Neural cell (in vitro differentiated cells): ENCODE measurements at regions not wholly inside any gene's neighbourhood (a gene's known extent, or its start where the extent isn't known, plus 50 kb on each side); places are given as distances from the start of the nearest gene placed in this dataset.
"Not testable (repeated sequence)": the region's sequence is repeated elsewhere in the genome, so short reads cannot be mapped to it uniquely, and the experiment has no call there.

Experiments used
- H2AFZ ChIP-seq: fragments of 200-600, 300-800 bp; sonication (generic), shearing (Covaris generic); 2 replicates; pipeline ENCODE4 v1.6.0; 2014; ENCODE audit warnings: low read depth, mild to moderate bottlenecking, antibody characterized with exemption, low read length, moderate library complexity
- H3F3A ChIP-seq: fragments of 200-600 bp; shearing (Covaris generic); 2 replicates; pipeline ENCODE4 v1.6.1; 2016; ENCODE audit warnings: mild to moderate bottlenecking, moderate library complexity, mixed read lengths, antibody characterized with exemption, low read length; ENCODE audit not compliant: insufficient read depth, poor library complexity, severe bottlenecking
- H3K27ac ChIP-seq: fragments of 200-600, 300-800 bp; sonication (generic), shearing (Covaris generic); 2 replicates; pipeline ENCODE4 v1.5.1; 2014; ENCODE audit warnings: mild to moderate bottlenecking, low read length, moderate library complexity
- H3K27me3 ChIP-seq: fragments of 300-800, 200-600 bp; sonication (generic), shearing (Covaris generic); 2 replicates; pipeline ENCODE4 v1.6.0; 2014; ENCODE audit warnings: mild to moderate bottlenecking, low read depth, low read length, moderate library complexity; ENCODE audit not compliant: insufficient read depth
- H3K36me3 ChIP-seq: fragments of 300-800, 200-600 bp; sonication (generic), shearing (Covaris generic); 2 replicates; pipeline ENCODE4 v1.5.1; 2014; ENCODE audit warnings: mild to moderate bottlenecking, antibody characterized with exemption, low read length, moderate library complexity; ENCODE audit not compliant: insufficient read depth
- H3K4me2 ChIP-seq: fragments of 300-800, 200-600 bp; sonication (generic), shearing (Covaris generic); 2 replicates; pipeline ENCODE4 v1.6.0; 2014; ENCODE audit warnings: mild to moderate bottlenecking, low read length
- H3K4me3 ChIP-seq: fragments of 300-800, 200-600 bp; sonication (generic), shearing (Covaris generic); 2 replicates; pipeline ENCODE4 v1.5.1; 2014; ENCODE audit warnings: mild to moderate bottlenecking, low read length, moderate library complexity
- H3K79me2 ChIP-seq: fragments of 200-600 bp; shearing (Covaris generic); replicated peaks from 2 replicates; pipeline ENCODE4 v1.6.0; 2014; ENCODE audit warnings: mild to moderate bottlenecking, low read length, moderate library complexity; ENCODE audit not compliant: insufficient read depth
- H3K9ac ChIP-seq: fragments of 300-800, 200-600 bp; sonication (generic), shearing (Covaris generic); 2 replicates; pipeline ENCODE4 v1.6.1; 2016; ENCODE audit warnings: mild to moderate bottlenecking, low read length, mixed read lengths
- H3K9me2 ChIP-seq: fragments of 200-600 bp; shearing (Covaris generic); 2 replicates; pipeline ENCODE4 v1.6.1; 2016; ENCODE audit warnings: mild to moderate bottlenecking, low read length, mixed read lengths; ENCODE audit not compliant: insufficient read depth
- H3K9me3 ChIP-seq: fragments of 200-600, 300-800 bp; sonication (generic), shearing (Covaris generic); 2 replicates; pipeline ENCODE4 v1.6.1; 2016; ENCODE audit warnings: mild to moderate bottlenecking, mixed run types, low read length, moderate library complexity, mixed read lengths
- H4K20me1 ChIP-seq: fragments of 200-600 bp; shearing (Covaris generic); 2 replicates; pipeline ENCODE4 v1.6.1; 2016; ENCODE audit warnings: mild to moderate bottlenecking, mixed run types; ENCODE audit not compliant: insufficient read depth
- EP300 ChIP-seq: fragments of 450-650 bp; conservative IDR thresholded peaks from 2 replicates; pipeline ENCODE4 v1.6.1; 2014; ENCODE audit warnings: antibody characterized with exemption, mild to moderate bottlenecking, moderate library complexity; ENCODE audit not compliant: poor library complexity, severe bottlenecking
- EZH2 ChIP-seq: fragments of 200-600, 300-800 bp; shearing (Covaris generic), sonication (generic); IDR thresholded peaks from 2 replicates; pipeline ENCODE4 v1.6.1; 2014; ENCODE audit warnings: antibody characterized with exemption, low read length, borderline replicate concordance, mild to moderate bottlenecking; ENCODE audit not compliant: insufficient read depth, poor library complexity, severe bottlenecking
- MXI1 ChIP-seq: fragments of 450-650 bp; conservative IDR thresholded peaks from 2 replicates; pipeline ENCODE4 v1.6.1; 2014; ENCODE audit warnings: antibody characterized with exemption, mild to moderate bottlenecking; ENCODE audit not compliant: poor library complexity, severe bottlenecking
- POLR2AphosphoS5 ChIP-seq: IDR thresholded peaks from 2 replicates; pipeline ENCODE4 v1.6.1; 2012
- RAD21 ChIP-seq: fragments of 450-650 bp; conservative IDR thresholded peaks from 2 replicates; pipeline ENCODE4 v1.6.1; 2014; ENCODE audit warnings: antibody characterized with exemption, mild to moderate bottlenecking, moderate library complexity
- SMC3 ChIP-seq: fragments of 450-650 bp; conservative IDR thresholded peaks from 2 replicates; pipeline ENCODE4 v1.6.1; 2014; ENCODE audit warnings: antibody characterized with exemption, mild to moderate bottlenecking, moderate library complexity; ENCODE audit not compliant: poor library complexity
- TAF1 ChIP-seq: IDR thresholded peaks from 2 replicates; pipeline ENCODE4 v1.6.1; 2012; ENCODE audit warnings: low read depth
- TF ChIP-seq, protein P1 (sequence below): IDR thresholded peaks from 2 replicates; pipeline ENCODE4 v1.6.1; 2012; ENCODE audit warnings: borderline replicate concordance
- TF ChIP-seq, protein P2 (sequence below): fragments of 450-650 bp; IDR thresholded peaks from 2 replicates; pipeline ENCODE4 v1.5.1; 2014; ENCODE audit warnings: antibody characterized with exemption, mild to moderate bottlenecking, moderate library complexity; ENCODE audit not compliant: poor library complexity, severe bottlenecking

DNA sequence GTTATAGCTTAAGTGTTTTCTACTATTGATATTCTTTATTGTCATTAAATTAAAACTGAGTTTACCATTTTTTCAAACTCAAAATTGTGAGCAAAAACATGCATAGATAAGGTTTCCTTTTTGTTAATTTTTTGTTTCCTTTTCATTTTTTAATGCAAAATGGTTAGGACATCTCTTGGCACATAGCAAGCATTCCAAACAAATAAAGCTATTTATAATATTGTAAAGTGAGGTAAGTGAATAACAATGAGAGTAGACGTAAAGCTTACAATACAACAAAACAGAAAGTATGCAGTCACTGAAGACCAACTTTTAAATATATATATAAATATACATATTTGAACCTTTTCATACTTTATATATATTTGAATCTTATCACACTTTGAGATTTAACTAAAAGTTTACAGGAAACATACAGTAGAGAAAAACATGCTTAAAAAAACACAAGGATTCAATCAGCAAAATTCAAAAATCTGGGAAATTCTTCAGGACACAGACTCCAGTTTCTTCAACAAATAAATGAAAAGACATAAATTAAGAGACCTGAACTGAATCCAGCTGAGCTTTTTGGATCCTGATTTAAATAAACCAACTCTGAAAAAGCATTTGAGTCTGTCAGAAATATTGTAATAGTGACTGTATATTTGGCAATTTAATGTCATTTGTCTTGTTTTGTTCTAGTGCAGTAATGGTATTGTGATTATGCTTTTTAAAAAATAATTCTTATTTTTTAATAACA lies 67.5 kb upstream of the SAMSN1 start:
- Histone ChIP-seq H3K27me3 (no peaks in the 10 kb centered on the region), H3F3A (no peaks in the 10 kb centered on the region), H4K20me1 (no peaks in the 10 kb centered on the region), H3K4me3 (no peak overlapping the region), H3K9me2 (no peaks in the 10 kb centered on the region), H3K4me2 (no peak overlapping the region), H3K9me3 (no peaks in the 10 kb centered on the region), H3K27ac (no peak overlapping the region), H3K36me3 (no peaks in the 10 kb centered on the region), H2AFZ (no peak overlapping the region), H3K79me2 (no peaks in the 10 kb centered on the region), H3K9ac (no peak overlapping the region)
- no peak for TF ChIP-seq RAD21

DNA sequence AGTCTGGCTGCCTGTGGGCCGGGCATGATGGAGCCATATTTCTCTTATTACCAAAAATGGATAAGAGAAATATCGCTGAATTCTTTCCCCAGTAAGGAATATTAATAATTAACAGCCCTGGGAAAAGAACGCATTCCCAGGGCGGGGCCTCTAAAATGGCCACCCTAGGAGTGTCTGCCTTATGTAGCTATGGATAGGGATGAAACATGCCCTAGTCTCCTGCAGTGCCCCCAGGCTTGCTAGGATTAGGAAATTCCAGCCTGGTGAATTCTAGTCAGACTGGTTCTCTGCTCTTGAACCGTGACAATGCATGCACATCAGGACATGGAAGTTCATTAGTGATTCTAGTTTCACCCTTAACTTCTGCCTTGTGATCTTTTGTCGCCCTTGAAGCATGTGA lies 64.0 kb upstream of the SAMSN1 start:
- not testable (repeated sequence) for H3K4me3 ChIP-seq, H3K9me2 ChIP-seq, H2AFZ ChIP-seq, H3K27ac ChIP-seq, H3K27me3 ChIP-seq, H3F3A ChIP-seq, H3K36me3 ChIP-seq, H3K79me2 ChIP-seq, H3K9ac ChIP-seq, H3K4me2 ChIP-seq, H4K20me1 ChIP-seq, H3K9me3 ChIP-seq

DNA sequence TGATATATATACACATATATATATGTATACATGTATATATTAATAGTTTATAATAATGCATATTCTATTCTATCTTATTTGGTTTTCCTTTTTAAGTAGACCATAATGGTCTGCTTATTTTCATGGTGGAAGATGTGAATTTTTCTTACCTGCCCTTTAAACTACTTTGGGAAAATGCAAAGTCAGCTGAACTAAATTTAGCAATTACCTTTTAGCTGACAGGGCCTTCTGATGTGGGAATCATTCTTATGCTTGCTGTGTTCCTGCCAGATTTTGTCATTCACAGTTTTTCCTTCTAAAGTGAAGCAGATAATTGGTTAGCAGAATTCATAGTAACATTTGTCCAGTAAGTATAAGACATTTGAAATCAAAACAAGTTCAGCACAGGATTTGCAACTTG lies 63.2 kb upstream of the SAMSN1 start:
- Histone ChIP-seq H3K79me2 (no peaks in the 10 kb centered on the region), H3K9me3 (no peaks in the 10 kb centered on the region), H3K4me2 (no peak overlapping the region), H3K9me2 (no peaks in the 10 kb centered on the region), H3K36me3 (no peaks in the 10 kb centered on the region), H3K9ac (no peak overlapping the region), H2AFZ (no peak overlapping the region), H3F3A (no peaks in the 10 kb centered on the region), H4K20me1 (no peaks in the 10 kb centered on the region), H3K27ac (no peak overlapping the region), H3K27me3 (no peaks in the 10 kb centered on the region), H3K4me3 (no peak overlapping the region)
- TF ChIP-seq, protein P1, sequence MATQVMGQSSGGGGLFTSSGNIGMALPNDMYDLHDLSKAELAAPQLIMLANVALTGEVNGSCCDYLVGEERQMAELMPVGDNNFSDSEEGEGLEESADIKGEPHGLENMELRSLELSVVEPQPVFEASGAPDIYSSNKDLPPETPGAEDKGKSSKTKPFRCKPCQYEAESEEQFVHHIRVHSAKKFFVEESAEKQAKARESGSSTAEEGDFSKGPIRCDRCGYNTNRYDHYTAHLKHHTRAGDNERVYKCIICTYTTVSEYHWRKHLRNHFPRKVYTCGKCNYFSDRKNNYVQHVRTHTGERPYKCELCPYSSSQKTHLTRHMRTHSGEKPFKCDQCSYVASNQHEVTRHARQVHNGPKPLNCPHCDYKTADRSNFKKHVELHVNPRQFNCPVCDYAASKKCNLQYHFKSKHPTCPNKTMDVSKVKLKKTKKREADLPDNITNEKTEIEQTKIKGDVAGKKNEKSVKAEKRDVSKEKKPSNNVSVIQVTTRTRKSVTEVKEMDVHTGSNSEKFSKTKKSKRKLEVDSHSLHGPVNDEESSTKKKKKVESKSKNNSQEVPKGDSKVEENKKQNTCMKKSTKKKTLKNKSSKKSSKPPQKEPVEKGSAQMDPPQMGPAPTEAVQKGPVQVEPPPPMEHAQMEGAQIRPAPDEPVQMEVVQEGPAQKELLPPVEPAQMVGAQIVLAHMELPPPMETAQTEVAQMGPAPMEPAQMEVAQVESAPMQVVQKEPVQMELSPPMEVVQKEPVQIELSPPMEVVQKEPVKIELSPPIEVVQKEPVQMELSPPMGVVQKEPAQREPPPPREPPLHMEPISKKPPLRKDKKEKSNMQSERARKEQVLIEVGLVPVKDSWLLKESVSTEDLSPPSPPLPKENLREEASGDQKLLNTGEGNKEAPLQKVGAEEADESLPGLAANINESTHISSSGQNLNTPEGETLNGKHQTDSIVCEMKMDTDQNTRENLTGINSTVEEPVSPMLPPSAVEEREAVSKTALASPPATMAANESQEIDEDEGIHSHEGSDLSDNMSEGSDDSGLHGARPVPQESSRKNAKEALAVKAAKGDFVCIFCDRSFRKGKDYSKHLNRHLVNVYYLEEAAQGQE: no peak
- TF ChIP-seq EZH2 (no peak), MXI1 (no peak), TAF1 (no peak), POLR2AphosphoS5 (no peak), SMC3 (no peak), RAD21 (no peak), EP300 (no peak)
- TF ChIP-seq, protein P2, sequence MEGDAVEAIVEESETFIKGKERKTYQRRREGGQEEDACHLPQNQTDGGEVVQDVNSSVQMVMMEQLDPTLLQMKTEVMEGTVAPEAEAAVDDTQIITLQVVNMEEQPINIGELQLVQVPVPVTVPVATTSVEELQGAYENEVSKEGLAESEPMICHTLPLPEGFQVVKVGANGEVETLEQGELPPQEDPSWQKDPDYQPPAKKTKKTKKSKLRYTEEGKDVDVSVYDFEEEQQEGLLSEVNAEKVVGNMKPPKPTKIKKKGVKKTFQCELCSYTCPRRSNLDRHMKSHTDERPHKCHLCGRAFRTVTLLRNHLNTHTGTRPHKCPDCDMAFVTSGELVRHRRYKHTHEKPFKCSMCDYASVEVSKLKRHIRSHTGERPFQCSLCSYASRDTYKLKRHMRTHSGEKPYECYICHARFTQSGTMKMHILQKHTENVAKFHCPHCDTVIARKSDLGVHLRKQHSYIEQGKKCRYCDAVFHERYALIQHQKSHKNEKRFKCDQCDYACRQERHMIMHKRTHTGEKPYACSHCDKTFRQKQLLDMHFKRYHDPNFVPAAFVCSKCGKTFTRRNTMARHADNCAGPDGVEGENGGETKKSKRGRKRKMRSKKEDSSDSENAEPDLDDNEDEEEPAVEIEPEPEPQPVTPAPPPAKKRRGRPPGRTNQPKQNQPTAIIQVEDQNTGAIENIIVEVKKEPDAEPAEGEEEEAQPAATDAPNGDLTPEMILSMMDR: no peak
